RPMI8226 (cell line): ENCODE measurements at regions not wholly inside any gene's neighbourhood (a gene's known extent, or its start where the extent isn't known, plus 50 kb on each side); places are given as distances from the start of the nearest gene placed in this dataset.

Experiments used
- DNase-seq: peaks from one replicate; pipeline ENCODE4 v3.0.0-alpha.2; 2015

- no peak for DNase-seq
Observed at GRCh38 chr1:4146614-4147013, 246.5 kb upstream of the C1orf174 start.

- DNase-seq = no peak
Observed at GRCh38 chr1:4147509-4147908, 247.4 kb upstream of the C1orf174 start.

GRCh38 chr1:4149281-4149680, 249.2 kb upstream of the C1orf174 start:
- DNase-seq = no peak

GRCh38 chr1:4149831-4150230, 249.8 kb upstream of the C1orf174 start:
- DNase-seq = no peak

- DNase-seq = no peak
Observed at GRCh38 chr1:4150262-4150661, 250.2 kb upstream of the C1orf174 start.

- DNase-seq = no peak
Observed at GRCh38 chr1:4152266-4152665, 252.2 kb upstream of the C1orf174 start.

- no peak for DNase-seq
Observed at GRCh38 chr1:4153571-4153970, 253.5 kb upstream of the C1orf174 start.

GRCh38 chr1:4156241-4156973, 256.3 kb upstream of the C1orf174 start:
- no peak for DNase-seq

- DNase-seq = no peak
Observed at GRCh38 chr1:4160181-4160580, 260.1 kb upstream of the C1orf174 start.

- DNase-seq = no peak
Observed at GRCh38 chr1:4161366-4162006, 261.4 kb upstream of the C1orf174 start.

GRCh38 chr1:4164965-4165364, 264.9 kb upstream of the C1orf174 start:
- no peak for DNase-seq

- no peak for DNase-seq
Observed at GRCh38 chr1:4165686-4166300, 265.7 kb upstream of the C1orf174 start.

GRCh38 chr1:4166713-4167112, 266.6 kb upstream of the C1orf174 start:
- peak; percentile 31 for DNase-seq

- no peak for DNase-seq
Observed at GRCh38 chr1:4169991-4170390, 269.9 kb upstream of the C1orf174 start.

- no peak for DNase-seq
Observed at GRCh38 chr1:4170548-4171340, 270.7 kb upstream of the C1orf174 start.

GRCh38 chr1:4171480-4172450, 271.7 kb upstream of the C1orf174 start:
- no peak for DNase-seq

GRCh38 chr1:4172644-4173599, 272.9 kb upstream of the C1orf174 start:
- peak; percentile 79 for DNase-seq

GRCh38 chr1:4173731-4174130, 273.7 kb upstream of the C1orf174 start:
- no peak for DNase-seq

GRCh38 chr1:4174291-4175200, 274.5 kb upstream of the C1orf174 start:
- no peak for DNase-seq
